ENCODE measurements at regions not wholly inside any gene's neighbourhood (a gene's known extent, or its start where the extent isn't known, plus 50 kb on each side); places are given as distances from the start of the nearest gene placed in this dataset.

DNA sequence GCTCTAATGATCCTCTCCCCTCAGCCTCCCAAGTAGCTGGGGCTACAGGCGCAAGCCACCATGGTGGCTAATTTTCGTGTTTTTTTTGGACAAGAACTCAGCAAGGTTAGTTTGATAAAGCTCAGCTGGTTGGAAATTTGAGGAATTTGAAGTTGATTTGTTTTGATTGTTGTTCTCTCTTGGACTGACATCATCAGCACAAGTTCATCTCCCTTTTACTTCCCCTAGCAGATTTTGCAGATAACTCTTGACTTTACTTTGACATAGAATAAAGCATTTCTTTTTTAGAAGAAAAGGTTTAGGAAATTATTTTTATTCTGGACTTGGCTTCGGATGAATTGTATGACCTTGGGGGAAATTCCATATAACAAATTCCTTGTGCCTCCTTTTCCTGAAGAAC is 74.9 kb upstream of the DLX2 start:
- 94% methylated on average over 3 of the region's 3 CpGs for WGBS (ENCODE audit: low lambda C conversion rate, missing lambda C conversion rate)
- H3K4me2 ChIP-seq: no peak overlapping the region
- H3K36me3 ChIP-seq (replicated peaks; ENCODE audit: insufficient read depth, low read depth): no peaks in the 10 kb centered on the region
- H4K20me1 ChIP-seq (ENCODE audit: insufficient read depth, poor library complexity, severe bottlenecking): no peaks in the 10 kb centered on the region
- H3K27me3 ChIP-seq: peaks cover 6% of the 10 kb centered on the region
- no peak overlapping the region for H3K4me3 ChIP-seq
- H3K79me2 ChIP-seq: no peaks in the 10 kb centered on the region
- no peaks in the 10 kb centered on the region for H3K9me3 ChIP-seq (ENCODE audit: low read depth)
- H3K4me1 ChIP-seq (ENCODE audit: insufficient read depth): peaks cover 4% of the 10 kb centered on the region
- no peak overlapping the region for H2AFZ ChIP-seq
- no peaks in the 10 kb centered on the region for H3K9me2 ChIP-seq (replicated peaks; ENCODE audit: insufficient read depth)
- no peak for TF ChIP-seq CTCF (IDR thresholded peaks at IDR 0.05; ENCODE audit: poor library complexity)
- no peak for TF ChIP-seq EZH2phosphoT487 (IDR thresholded peaks at IDR 0.05; ENCODE audit: low read depth, severe bottlenecking, unreplicated experiment)
- no peak for TF ChIP-seq EZH2 (IDR thresholded peaks at IDR 0.05; ENCODE audit: borderline replicate concordance)
- H3K27ac ChIP-seq: no peak overlapping the region
- DNase-seq (ENCODE audit: low spot score): no peak

DNA sequence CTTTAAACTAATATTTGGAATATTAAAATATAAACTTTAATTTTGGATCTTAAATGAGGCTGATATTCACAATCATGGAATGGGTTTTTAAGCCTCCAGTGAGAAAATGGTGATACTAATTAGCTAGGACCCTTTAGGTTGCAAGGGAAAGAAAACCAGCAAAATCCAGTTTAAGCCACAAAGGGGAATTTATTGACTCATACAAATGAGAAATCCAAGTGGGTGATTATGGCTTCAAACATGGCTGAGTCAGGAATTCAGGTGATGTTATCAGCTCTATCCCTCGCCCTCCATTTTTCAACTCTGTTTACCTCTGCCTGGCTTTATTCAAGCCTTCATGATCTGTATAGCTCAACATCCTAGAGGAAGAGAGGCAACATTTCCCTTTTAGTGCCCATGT is 75.3 kb upstream of the DLX2 start:
- no peaks in the 10 kb centered on the region for H3K79me2 ChIP-seq
- peaks cover 6% of the 10 kb centered on the region for H3K27me3 ChIP-seq
- H3K4me2 ChIP-seq: no peak overlapping the region
- no peak overlapping the region for H2AFZ ChIP-seq
- H3K9me3 ChIP-seq (ENCODE audit: low read depth): no peaks in the 10 kb centered on the region
- 67% methylated on average over 1 of the region's 1 CpG for WGBS (ENCODE audit: low lambda C conversion rate, missing lambda C conversion rate)
- peaks cover 4% of the 10 kb centered on the region for H3K4me1 ChIP-seq (ENCODE audit: insufficient read depth)
- H3K4me3 ChIP-seq: no peak overlapping the region
- no peaks in the 10 kb centered on the region for H4K20me1 ChIP-seq (ENCODE audit: insufficient read depth, poor library complexity, severe bottlenecking)
- H3K36me3 ChIP-seq (replicated peaks; ENCODE audit: insufficient read depth, low read depth): no peaks in the 10 kb centered on the region
- no peaks in the 10 kb centered on the region for H3K9me2 ChIP-seq (replicated peaks; ENCODE audit: insufficient read depth)
- H3K27ac ChIP-seq: no peak overlapping the region
- DNase-seq (ENCODE audit: low spot score): no peak
- TF ChIP-seq EZH2 (IDR thresholded peaks at IDR 0.05; ENCODE audit: borderline replicate concordance) (no peak), CTCF (IDR thresholded peaks at IDR 0.05; ENCODE audit: poor library complexity) (no peak), EZH2phosphoT487 (IDR thresholded peaks at IDR 0.05; ENCODE audit: low read depth, severe bottlenecking, unreplicated experiment) (no peak)

GRCh38 chr2:172179045-172179701 is 76.5 kb upstream of the DLX2 start:
- no peaks in the 10 kb centered on the region for H3K79me2 ChIP-seq
- H3K4me1 ChIP-seq (ENCODE audit: insufficient read depth): peaks cover 4% of the 10 kb centered on the region
- no peak overlapping the region for H3K4me3 ChIP-seq
- 81% methylated on average over 4 of the region's 4 CpGs for WGBS (ENCODE audit: low lambda C conversion rate, missing lambda C conversion rate)
- H3K27me3 ChIP-seq: no peaks in the 10 kb centered on the region
- no peak overlapping the region for H3K4me2 ChIP-seq
- TF ChIP-seq EZH2phosphoT487 (IDR thresholded peaks at IDR 0.05; ENCODE audit: low read depth, severe bottlenecking, unreplicated experiment): no peak
- no peaks in the 10 kb centered on the region for H3K36me3 ChIP-seq (replicated peaks; ENCODE audit: insufficient read depth, low read depth)
- no peaks in the 10 kb centered on the region for H4K20me1 ChIP-seq (ENCODE audit: insufficient read depth, poor library complexity, severe bottlenecking)
- no peaks in the 10 kb centered on the region for H3K9me3 ChIP-seq (ENCODE audit: low read depth)
- no peak for DNase-seq (ENCODE audit: low spot score)
- H3K9me2 ChIP-seq (replicated peaks; ENCODE audit: insufficient read depth): no peaks in the 10 kb centered on the region
- H2AFZ ChIP-seq: no peak overlapping the region
- no peak overlapping the region for H3K27ac ChIP-seq

DNA sequence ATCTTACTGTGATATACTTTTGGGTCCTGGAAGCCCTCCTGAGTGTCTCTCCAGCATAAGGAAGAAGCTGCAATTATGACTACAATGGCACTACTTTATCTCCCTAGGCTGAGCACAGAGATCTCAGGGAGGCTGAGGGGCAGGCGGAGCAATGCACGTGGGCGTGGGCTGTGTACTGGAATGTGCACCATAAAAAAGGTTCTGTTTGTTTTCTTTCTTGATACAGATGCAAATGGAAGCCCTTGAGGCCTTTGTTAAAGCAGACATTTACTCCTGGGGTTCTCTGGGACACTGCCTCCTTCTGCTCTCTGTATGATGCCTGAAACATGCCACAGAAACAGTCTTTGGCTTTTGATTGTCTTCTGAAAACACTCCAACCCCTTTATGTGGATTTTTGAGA is 79.1 kb upstream of the DLX2 start:
- Histone ChIP-seq H3K27ac (no peak overlapping the region), H3K4me2 (no peak overlapping the region), H3K9me3 (ENCODE audit: low read depth) (peaks cover 7% of the 10 kb centered on the region), H3K9me2 (replicated peaks; ENCODE audit: insufficient read depth) (no peaks in the 10 kb centered on the region), H3K4me3 (no peak overlapping the region), H2AFZ (peak overlapping the region; percentile 7), H3K79me2 (no peaks in the 10 kb centered on the region), H3K36me3 (replicated peaks; ENCODE audit: insufficient read depth, low read depth) (no peaks in the 10 kb centered on the region), H3K4me1 (ENCODE audit: insufficient read depth) (peaks cover 4% of the 10 kb centered on the region), H3K27me3 (no peaks in the 10 kb centered on the region), H4K20me1 (ENCODE audit: insufficient read depth, poor library complexity, severe bottlenecking) (no peaks in the 10 kb centered on the region)
- TF ChIP-seq EZH2phosphoT487 (IDR thresholded peaks at IDR 0.05; ENCODE audit: low read depth, severe bottlenecking, unreplicated experiment) (no peak), EZH2 (IDR thresholded peaks at IDR 0.05; ENCODE audit: borderline replicate concordance) (no peak), CTCF (IDR thresholded peaks at IDR 0.05; ENCODE audit: poor library complexity) (no peak)
- 26% methylated on average over 3 of the region's 3 CpGs for WGBS (ENCODE audit: low lambda C conversion rate, missing lambda C conversion rate)
- DNase-seq (ENCODE audit: low spot score): peak; percentile 50
